GM12874 (cell line): ENCODE measurements at regions not wholly inside any gene's neighbourhood (a gene's known extent, or its start where the extent isn't known, plus 50 kb on each side); places are given as distances from the start of the nearest gene placed in this dataset.

ENCODE experiments used
- TF ChIP-seq, protein P1 (sequence below): IDR thresholded peaks from 2 replicates; pipeline ENCODE4 v1.5.1; 2011; ENCODE audit warnings: low read depth, mild to moderate bottlenecking, control low read depth, low read length, moderate library complexity; ENCODE audit not compliant: insufficient read depth

DNA sequence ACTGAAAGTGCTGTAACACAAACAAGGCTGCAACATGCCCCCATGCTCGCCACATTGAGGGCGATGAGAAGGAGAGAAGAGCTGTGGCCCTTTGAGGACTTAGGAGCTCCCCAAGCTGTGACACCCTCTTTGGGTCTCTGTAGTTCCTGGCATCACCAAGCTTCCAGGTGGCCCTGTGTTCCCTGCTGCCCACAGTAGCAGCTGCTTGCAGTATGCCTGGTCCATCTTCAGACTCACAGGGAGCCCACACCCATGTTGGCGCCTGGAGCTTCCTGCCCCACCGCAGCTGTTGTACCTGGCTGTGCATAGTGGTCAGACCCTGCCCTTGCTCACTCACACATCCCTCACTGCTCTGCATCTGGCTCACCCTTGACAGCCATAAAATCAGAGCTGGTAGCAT is 401.2 kb upstream of the NRG3 start:
- TF ChIP-seq, protein P1, sequence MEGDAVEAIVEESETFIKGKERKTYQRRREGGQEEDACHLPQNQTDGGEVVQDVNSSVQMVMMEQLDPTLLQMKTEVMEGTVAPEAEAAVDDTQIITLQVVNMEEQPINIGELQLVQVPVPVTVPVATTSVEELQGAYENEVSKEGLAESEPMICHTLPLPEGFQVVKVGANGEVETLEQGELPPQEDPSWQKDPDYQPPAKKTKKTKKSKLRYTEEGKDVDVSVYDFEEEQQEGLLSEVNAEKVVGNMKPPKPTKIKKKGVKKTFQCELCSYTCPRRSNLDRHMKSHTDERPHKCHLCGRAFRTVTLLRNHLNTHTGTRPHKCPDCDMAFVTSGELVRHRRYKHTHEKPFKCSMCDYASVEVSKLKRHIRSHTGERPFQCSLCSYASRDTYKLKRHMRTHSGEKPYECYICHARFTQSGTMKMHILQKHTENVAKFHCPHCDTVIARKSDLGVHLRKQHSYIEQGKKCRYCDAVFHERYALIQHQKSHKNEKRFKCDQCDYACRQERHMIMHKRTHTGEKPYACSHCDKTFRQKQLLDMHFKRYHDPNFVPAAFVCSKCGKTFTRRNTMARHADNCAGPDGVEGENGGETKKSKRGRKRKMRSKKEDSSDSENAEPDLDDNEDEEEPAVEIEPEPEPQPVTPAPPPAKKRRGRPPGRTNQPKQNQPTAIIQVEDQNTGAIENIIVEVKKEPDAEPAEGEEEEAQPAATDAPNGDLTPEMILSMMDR = no peak

DNA sequence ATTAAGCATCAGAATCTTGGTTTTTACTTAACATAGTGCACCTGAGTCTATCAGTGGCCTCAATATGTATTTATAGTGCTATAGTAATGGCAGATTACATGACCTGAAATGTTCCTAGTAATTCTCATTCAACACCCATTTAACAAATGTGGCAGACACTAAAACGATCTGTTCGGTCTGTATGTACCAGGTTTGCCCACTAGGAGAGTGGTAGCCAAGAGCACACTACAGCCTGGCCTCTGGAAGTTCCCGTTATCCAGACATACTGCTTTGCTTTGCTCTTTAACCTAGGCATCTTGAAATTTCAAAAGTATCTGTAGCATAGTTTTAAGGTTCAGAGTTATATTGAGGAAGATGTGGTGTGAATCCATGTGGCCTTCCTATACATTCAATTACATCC is 395.7 kb upstream of the NRG3 start:
- TF ChIP-seq, protein P1 = no peak

DNA sequence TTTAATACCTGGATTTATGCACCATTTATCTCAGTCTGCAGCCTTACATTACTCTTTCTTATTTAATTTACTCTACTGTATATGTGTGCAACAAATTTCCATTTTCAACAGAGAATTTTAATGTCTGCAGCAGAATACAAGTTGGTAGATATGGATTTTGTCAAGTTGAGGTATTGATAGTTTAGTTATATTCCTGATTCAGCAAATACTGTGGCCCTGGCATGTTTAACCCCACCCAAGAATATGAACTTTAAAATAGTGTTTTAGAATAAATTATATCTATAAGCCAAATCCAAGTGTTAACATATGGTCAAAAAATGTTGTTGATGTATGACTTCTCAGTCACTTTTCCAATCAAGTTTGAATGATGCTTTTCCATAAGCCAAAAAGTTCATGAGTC is 378.4 kb upstream of the NRG3 start:
- TF ChIP-seq, protein P1 = no peak

DNA sequence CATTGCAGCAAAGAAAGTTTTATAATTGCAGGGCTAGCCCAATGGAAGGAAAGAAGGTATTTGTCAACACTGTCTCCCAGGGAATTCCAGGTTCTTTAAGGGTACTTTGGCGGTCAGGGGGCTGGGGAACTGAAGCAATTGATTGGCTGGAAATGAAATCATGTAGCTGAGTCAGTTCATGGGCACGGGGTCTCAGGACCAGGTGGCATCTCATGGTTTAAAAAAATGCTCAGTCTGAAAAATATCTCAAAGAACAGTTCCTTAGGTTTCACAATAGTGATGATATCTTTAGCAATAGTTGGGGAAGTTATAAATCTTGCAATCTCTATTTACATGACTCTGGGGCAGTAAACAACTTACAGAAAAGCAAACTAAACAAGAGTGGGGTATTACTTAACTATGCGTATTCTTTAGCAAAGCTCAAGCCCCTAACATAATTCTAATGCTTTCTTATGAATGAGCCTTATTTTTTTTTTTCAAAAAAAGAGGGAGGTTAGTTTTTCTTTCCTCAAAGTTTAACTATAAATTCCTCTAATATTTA is 376.9 kb upstream of the NRG3 start:
- TF ChIP-seq, protein P1 = no peak

DNA sequence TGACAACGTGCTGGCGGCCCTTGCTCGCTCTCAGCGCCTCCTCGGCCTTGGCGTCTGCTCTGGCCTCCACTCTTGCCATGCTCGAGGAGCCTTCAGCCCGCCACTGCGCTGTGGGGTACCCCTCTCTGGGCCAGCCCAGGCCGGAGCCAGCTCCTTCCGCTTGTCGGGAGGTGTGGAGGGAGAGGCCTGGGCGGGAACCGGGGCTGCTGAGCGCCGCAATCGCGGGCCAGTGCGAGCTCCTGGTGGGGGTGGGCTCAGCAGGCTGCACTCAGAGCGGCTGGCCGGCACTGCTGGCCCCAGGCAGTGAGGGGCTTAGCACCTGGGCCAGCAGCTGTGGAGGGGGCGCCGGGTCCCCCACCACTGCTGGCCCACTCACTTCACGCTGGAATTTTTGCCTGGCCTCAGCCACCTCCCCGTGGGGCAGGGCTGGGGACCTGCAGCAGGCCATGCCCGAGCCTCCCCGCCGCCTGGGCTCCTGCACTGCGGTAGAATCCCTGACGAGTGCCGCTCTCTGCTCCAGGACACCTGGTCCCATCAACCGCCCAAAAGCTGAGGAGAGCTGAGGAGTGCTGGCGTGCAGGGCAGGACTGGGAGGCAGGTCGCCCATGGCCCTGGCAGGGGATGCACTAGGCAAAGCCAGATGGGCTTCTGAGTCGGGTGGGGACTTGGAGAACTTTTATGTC is 372.2 kb upstream of the NRG3 start:
- TF ChIP-seq, protein P1 = no peak

DNA sequence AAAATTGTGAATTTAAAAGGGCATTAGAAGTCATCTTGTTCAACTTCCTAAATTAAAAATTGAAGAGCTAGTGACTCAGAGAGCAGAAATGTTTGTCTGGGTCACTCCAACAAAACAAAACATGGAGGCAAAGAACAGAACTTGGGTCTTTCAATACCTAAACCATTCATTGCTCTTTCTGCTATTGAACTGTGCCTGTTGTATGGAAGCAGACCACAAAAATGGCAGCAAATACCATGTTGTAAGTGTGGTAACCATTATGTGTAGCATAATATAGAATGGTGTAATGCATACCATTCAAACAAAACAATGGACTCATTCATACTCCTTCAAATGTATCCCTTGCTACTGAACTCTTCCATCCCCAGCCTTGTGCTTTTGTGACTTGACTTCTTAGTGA is 360.2 kb upstream of the NRG3 start:
- TF ChIP-seq, protein P1 = no peak

DNA sequence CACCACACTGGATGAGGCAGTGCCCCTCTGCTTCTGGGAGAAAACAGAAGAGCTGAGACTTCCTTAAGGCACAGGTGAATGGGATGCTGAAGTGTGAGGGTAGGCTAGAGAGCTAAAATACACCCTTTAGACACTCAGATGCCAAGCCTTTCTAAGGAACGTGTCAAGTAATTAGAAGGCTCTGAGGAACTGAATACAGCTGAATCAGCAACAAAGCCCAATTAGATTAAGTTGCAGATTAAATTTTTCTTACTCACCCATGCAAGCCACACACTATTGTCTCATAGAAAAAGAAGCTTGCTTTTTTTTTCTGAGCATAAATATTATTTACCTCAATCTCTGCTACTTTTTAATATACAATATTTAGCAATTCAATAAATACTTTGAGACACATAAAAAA is 354.3 kb upstream of the NRG3 start:
- TF ChIP-seq, protein P1 = no peak
